Neutrophil (primary cell): ENCODE measurements at regions not wholly inside any gene's neighbourhood (a gene's known extent, or its start where the extent isn't known, plus 50 kb on each side); places are given as distances from the start of the nearest gene placed in this dataset.

Source experiments
- H3K27ac ChIP-seq: fragments of 200-600 bp; sonication (generic); 2 replicates; pipeline ENCODE4 v1.5.1; 2016; ENCODE audit warnings: mild to moderate bottlenecking, moderate library complexity
- H3K27me3 ChIP-seq: fragments of 200-600 bp; sonication (generic); 2 replicates; pipeline ENCODE4 v1.6.0; 2016; ENCODE audit warnings: mild to moderate bottlenecking
- H3K36me3 ChIP-seq: fragments of 200-600 bp; sonication (generic); 2 replicates; pipeline ENCODE4 v1.5.1; 2017
- H3K4me1 ChIP-seq, 2 experiments: fragments of 200-600 bp in 1 of 2; sonication (generic) in 1 of 2; 1 replicate in 1 of 2; 2 replicates in 1 of 2; pipeline versions ENCODE4 v1.5.1 to v1.6.1; 2013 to 2016; ENCODE audit warnings: low read depth in 1 of 2, low read length in 1 of 2, mild to moderate bottlenecking in 1 of 2, moderate library complexity in 1 of 2; ENCODE audit not compliant: control insufficient read depth in 1 of 2, insufficient read depth in 1 of 2
- H3K4me3 ChIP-seq, 2 experiments: fragments of 200-600 bp in 1 of 2; sonication (generic) in 1 of 2; 1 replicate in 1 of 2; 2 replicates in 1 of 2; pipeline ENCODE4 v1.5.1; 2013 to 2016; ENCODE audit warnings: low read depth in 1 of 2, low read length in 1 of 2, mild to moderate bottlenecking in 1 of 2, moderate library complexity in 1 of 2
- H3K9me3 ChIP-seq: fragments of 200-600 bp; sonication (generic); 2 replicates; pipeline ENCODE4 v1.5.1; 2016
- CTCF ChIP-seq: fragments of 200-600 bp; sonication (generic); IDR thresholded peaks from 2 replicates; pipeline ENCODE4 v1.5.1; 2016; ENCODE audit warnings: antibody characterized with exemption

- no peaks in the 10 kb centered on the region for H3K4me1 ChIP-seq
- H3K27me3 ChIP-seq = no peaks in the 10 kb centered on the region
- no peak overlapping the region for H3K27ac ChIP-seq
- TF ChIP-seq CTCF = no peak
- H3K9me3 ChIP-seq = no peaks in the 10 kb centered on the region
- H3K4me3 ChIP-seq = no peak overlapping the region
- no peaks in the 10 kb centered on the region for H3K36me3 ChIP-seq
Measured at GRCh38 chr18:77395953-77396352, 146.3 kb downstream of the GALR1 start.

DNA sequence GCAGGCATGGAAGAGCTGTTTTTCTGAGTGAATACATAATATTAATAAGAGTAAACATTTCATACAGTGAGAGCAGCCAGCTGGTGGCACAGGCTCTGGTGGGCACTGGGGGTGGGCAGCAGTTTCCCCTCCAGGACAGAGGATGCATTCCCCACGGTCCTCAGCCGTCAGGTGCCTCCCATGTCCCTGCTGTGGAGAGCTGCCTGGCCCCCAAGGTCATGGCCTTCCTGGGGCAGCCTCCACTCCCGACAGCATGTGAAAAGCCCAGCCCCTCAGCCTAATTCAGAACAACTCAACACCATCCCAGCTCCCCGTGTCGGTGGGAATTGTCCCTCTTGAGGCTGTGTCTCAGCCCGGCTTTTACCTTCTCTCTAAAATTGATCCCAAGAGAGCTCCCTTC lies 147.4 kb downstream of the GALR1 start:
- no peaks in the 10 kb centered on the region for H3K27me3 ChIP-seq
- no peaks in the 10 kb centered on the region for H3K4me1 ChIP-seq
- no peak overlapping the region for H3K4me3 ChIP-seq
- no peaks in the 10 kb centered on the region for H3K9me3 ChIP-seq
- TF ChIP-seq CTCF = no peak
- H3K27ac ChIP-seq = no peak overlapping the region
- no peaks in the 10 kb centered on the region for H3K36me3 ChIP-seq

- H3K36me3 ChIP-seq = no peaks in the 10 kb centered on the region
- H3K4me3 ChIP-seq = no peak overlapping the region
- no peaks in the 10 kb centered on the region for H3K4me1 ChIP-seq
- no peak for TF ChIP-seq CTCF
- H3K27ac ChIP-seq = no peak overlapping the region
- no peaks in the 10 kb centered on the region for H3K27me3 ChIP-seq
- no peaks in the 10 kb centered on the region for H3K9me3 ChIP-seq
Measured at GRCh38 chr18:77397617-77398016, 148.0 kb downstream of the GALR1 start.

DNA sequence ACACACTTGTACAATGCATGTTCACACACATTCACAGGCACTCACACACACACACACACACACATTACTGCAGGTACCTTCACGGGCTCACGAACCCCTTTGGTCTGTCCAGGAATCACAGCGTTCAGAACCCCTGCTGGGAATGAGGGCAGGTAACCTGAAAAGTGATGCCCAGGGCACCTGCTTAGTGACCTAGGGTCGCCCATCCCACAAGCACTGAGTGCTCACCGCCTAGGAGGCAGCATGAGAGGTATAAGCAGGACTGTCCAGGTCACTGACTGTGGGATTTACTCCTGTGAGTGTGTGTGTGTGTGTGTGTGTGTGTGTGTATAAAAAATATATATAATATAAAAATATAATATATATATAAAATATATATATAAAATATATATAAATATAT lies 150.9 kb downstream of the GALR1 start:
- Histone ChIP-seq H3K27ac (no peak overlapping the region), H3K4me3 (no peak overlapping the region), H3K36me3 (no peaks in the 10 kb centered on the region), H3K9me3 (no peaks in the 10 kb centered on the region), H3K4me1 (no peaks in the 10 kb centered on the region), H3K27me3 (no peaks in the 10 kb centered on the region)
- TF ChIP-seq CTCF = no peak

DNA sequence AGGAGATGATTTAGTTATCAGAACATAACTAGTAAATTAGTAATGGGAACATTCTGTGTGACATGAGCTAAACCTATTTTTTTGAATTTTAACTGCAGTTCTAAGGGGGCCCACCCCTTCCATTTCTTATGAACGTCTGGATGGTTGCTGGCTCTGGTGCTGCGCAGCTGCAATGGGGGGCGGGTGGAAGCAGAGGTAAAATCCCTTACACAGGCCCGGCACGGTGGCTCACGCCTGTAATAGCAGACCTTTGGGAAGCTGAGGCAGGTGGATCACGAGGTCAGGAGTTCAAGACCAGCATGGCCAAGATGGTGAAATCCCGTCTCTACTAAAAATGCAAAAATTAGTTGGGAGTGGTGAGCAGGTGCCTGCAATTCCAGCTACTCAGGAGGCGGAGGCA lies 151.5 kb downstream of the GALR1 start:
- Histone ChIP-seq H3K36me3 (no peaks in the 10 kb centered on the region), H3K4me1 (no peaks in the 10 kb centered on the region), H3K27ac (no peak overlapping the region), H3K27me3 (no peaks in the 10 kb centered on the region), H3K9me3 (no peaks in the 10 kb centered on the region), H3K4me3 (no peak overlapping the region)
- no peak for TF ChIP-seq CTCF

DNA sequence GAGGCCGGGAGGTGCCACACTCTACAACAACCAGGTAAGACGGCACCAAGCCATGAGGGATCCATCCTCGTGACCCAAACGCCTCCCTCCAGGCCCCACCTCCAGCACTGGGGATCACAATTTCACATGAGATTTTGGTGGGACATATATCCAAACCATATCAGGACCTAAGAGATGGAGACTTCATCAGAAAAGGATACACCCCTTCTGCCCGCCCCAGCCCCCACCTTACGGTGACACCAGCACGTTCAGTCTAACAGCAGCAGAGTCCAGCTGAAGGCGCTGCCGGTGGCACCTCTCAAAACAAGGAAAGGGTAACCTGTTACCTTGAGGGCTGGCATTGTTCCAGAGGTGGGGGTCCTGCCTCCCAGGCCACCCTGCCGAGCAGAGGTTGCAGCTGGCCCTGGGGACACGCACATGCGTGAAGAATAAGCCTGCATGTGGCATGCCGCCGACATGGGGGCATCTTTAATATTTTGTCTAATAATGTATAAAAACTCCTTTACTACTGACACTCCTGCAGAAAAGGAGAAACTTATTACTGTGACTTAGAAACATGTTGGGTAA lies 154.4 kb downstream of the GALR1 start:
- no peaks in the 10 kb centered on the region for H3K36me3 ChIP-seq
- H3K27me3 ChIP-seq = no peaks in the 10 kb centered on the region
- no peak overlapping the region for H3K4me3 ChIP-seq
- no peaks in the 10 kb centered on the region for H3K9me3 ChIP-seq
- no peak overlapping the region for H3K27ac ChIP-seq
- H3K4me1 ChIP-seq = no peaks in the 10 kb centered on the region
- no peak for TF ChIP-seq CTCF
